Gastroesophageal sphincter (tissue), 3 donors: ENCODE measurements at regions not wholly inside any gene's neighbourhood (a gene's known extent, or its start where the extent isn't known, plus 50 kb on each side); places are given as distances from the start of the nearest gene placed in this dataset.

ENCODE experiments used
- EP300 ChIP-seq: sonication (generic); formaldehyde crosslinking; IDR thresholded peaks from one replicate; pipeline ENCODE4 v1.6.1; 2017; ENCODE audit warnings: antibody characterized with exemption, mild to moderate bottlenecking
- POLR2A ChIP-seq, 2 donors: fragments of 450-650 bp; IDR thresholded peaks; one replicate each; pipeline ENCODE4 v1.6.1; 2017; ENCODE audit warnings: antibody characterized with exemption in 2 of 2, mild to moderate bottlenecking in 2 of 2, moderate library complexity in 1 of 2
- TF ChIP-seq, protein P1 (sequence below), 4 experiments: fragments of 200-600 bp in 2 of 4; fragments of 450-650 bp in 2 of 4; sonication (generic) in 1 of 4; IDR thresholded peaks; one replicate each; pipeline ENCODE4 v1.5.1; 2017 to 2019; ENCODE audit warnings: antibody characterized with exemption in 4 of 4, mild to moderate bottlenecking in 2 of 4, moderate library complexity in 2 of 4

DNA sequence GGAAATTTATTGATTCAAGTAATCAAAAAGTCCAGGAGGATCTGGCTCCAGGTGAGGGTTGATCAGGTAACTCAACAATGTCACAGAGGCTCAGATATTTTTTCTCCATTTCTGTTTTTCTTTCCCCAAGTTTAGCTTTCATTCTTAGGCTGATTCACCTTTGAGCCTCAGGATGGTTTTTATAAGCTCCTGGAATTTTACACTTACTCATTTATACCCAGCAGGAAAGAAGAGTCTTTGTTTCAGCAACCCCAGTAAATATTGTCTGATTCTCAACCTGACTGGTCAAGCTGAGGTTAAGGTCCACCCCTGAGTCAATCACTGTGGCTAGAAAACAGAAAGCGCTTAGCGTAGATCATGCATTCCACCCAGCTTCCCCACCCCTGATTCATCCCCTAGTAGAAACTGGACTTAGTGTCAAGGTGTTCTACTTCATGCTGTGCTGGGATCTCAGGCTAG, 500.6 kb downstream of the KIF4B start:
- TF ChIP-seq, protein P1, sequence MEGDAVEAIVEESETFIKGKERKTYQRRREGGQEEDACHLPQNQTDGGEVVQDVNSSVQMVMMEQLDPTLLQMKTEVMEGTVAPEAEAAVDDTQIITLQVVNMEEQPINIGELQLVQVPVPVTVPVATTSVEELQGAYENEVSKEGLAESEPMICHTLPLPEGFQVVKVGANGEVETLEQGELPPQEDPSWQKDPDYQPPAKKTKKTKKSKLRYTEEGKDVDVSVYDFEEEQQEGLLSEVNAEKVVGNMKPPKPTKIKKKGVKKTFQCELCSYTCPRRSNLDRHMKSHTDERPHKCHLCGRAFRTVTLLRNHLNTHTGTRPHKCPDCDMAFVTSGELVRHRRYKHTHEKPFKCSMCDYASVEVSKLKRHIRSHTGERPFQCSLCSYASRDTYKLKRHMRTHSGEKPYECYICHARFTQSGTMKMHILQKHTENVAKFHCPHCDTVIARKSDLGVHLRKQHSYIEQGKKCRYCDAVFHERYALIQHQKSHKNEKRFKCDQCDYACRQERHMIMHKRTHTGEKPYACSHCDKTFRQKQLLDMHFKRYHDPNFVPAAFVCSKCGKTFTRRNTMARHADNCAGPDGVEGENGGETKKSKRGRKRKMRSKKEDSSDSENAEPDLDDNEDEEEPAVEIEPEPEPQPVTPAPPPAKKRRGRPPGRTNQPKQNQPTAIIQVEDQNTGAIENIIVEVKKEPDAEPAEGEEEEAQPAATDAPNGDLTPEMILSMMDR (IDR thresholded peaks at IDR 0.05): no peak
- TF ChIP-seq POLR2A (IDR thresholded peaks at IDR 0.05): no peak
- no peak for TF ChIP-seq EP300
